Mesendoderm (in vitro differentiated cells): ENCODE measurements at regions not wholly inside any gene's neighbourhood (a gene's known extent, or its start where the extent isn't known, plus 50 kb on each side); places are given as distances from the start of the nearest gene placed in this dataset.
"Not testable (repeated sequence)": the region's sequence is repeated elsewhere in the genome, so short reads cannot be mapped to it uniquely, and the experiment has no call there.

Source experiments
- DNase-seq: peaks from one replicate; pipeline ENCODE4 v3.0.0; 2013
- H2AK5ac ChIP-seq: 2 replicates; pipeline ENCODE4 v1.6.1; 2013; ENCODE audit warnings: low read length, inconsistent platforms
- H2BK120ac ChIP-seq: 2 replicates; pipeline ENCODE4 v1.6.1; 2013; ENCODE audit warnings: low read depth, mild to moderate bottlenecking, low read length, moderate library complexity, mixed read lengths
- H2BK15ac ChIP-seq: replicated peaks from 2 replicates; pipeline ENCODE4 v1.6.1; 2013; ENCODE audit warnings: low read depth, mild to moderate bottlenecking, moderate library complexity
- H2BK5ac ChIP-seq: 2 replicates; pipeline ENCODE4 v1.6.1; 2013; ENCODE audit warnings: low read length, inconsistent platforms
- H3K18ac ChIP-seq: 2 replicates; pipeline ENCODE4 v1.6.1; 2013; ENCODE audit warnings: mild to moderate bottlenecking, low read length, mixed read lengths
- H3K23ac ChIP-seq: one replicate; pipeline ENCODE4 v1.6.1; 2013; ENCODE audit warnings: low read length
- H3K27ac ChIP-seq: 2 replicates; pipeline ENCODE4 v1.5.1; 2013; ENCODE audit warnings: low read depth, mild to moderate bottlenecking, inconsistent platforms, low read length, moderate library complexity
- H3K27me3 ChIP-seq: 2 replicates; pipeline ENCODE4 v1.6.1; 2013; ENCODE audit warnings: low read length, control low read depth, mild to moderate bottlenecking, inconsistent platforms; ENCODE audit not compliant: insufficient read depth, poor library complexity
- H3K36me3 ChIP-seq: 2 replicates; pipeline ENCODE4 v1.6.1; 2013; ENCODE audit warnings: low read length, inconsistent platforms; ENCODE audit not compliant: control insufficient read depth, insufficient read depth
- H3K4ac ChIP-seq: one replicate; pipeline ENCODE4 v1.6.1; 2013; ENCODE audit warnings: low read depth, mild to moderate bottlenecking, low read length, moderate library complexity
- H3K4me1 ChIP-seq: 2 replicates; pipeline ENCODE4 v1.6.1; 2013; ENCODE audit warnings: low read depth, low read length, inconsistent platforms; ENCODE audit not compliant: control insufficient read depth
- H3K4me2 ChIP-seq: 2 replicates; pipeline ENCODE4 v1.6.1; 2013; ENCODE audit warnings: low read length
- H3K4me3 ChIP-seq: 2 replicates; pipeline ENCODE4 v1.5.1; 2013; ENCODE audit warnings: mild to moderate bottlenecking, low read length
- H3K56ac ChIP-seq: one replicate; pipeline ENCODE4 v1.6.1; 2013; ENCODE audit warnings: low read length
- H3K79me1 ChIP-seq: 2 replicates; pipeline ENCODE4 v1.6.1; 2013; ENCODE audit warnings: low read length, inconsistent platforms
- H3K79me2 ChIP-seq: 2 replicates; pipeline ENCODE4 v1.6.1; 2013; ENCODE audit warnings: mild to moderate bottlenecking, low read length; ENCODE audit not compliant: control insufficient read depth, insufficient read depth
- H3K9ac ChIP-seq: 2 replicates; pipeline ENCODE4 v1.6.1; 2013; ENCODE audit warnings: low read length, inconsistent platforms
- H4K5ac ChIP-seq: one replicate; pipeline ENCODE4 v1.6.1; 2013; ENCODE audit warnings: low read length
- H4K8ac ChIP-seq: one replicate; pipeline ENCODE4 v1.6.1; 2013; ENCODE audit warnings: low read depth, mild to moderate bottlenecking, control low read depth, low read length, moderate library complexity
- WGBS: extraction: QIAGEN DNeasy Blood & Tissue Kit; methylation state at CpG from one replicate; pipeline ENCODE4 v1.1.7; 2013; ENCODE audit warnings: low lambda C conversion rate, missing lambda C conversion rate; ENCODE audit not compliant: insufficient coverage; ENCODE audit errors: extremely low coverage; 5-methylcytosine and 5-hydroxymethylcytosine counted together

- H2BK120ac ChIP-seq: no peak overlapping the region
- no peaks in the 10 kb centered on the region for H3K36me3 ChIP-seq
- H2BK15ac ChIP-seq: no peak overlapping the region
- H3K4me3 ChIP-seq: no peak overlapping the region
- H3K56ac ChIP-seq: no peak overlapping the region
- no peak overlapping the region for H3K9ac ChIP-seq
- H3K4me2 ChIP-seq: no peak overlapping the region
- DNase-seq: no peak
- H3K27ac ChIP-seq: no peak overlapping the region
- H4K8ac ChIP-seq: no peak overlapping the region
- H4K5ac ChIP-seq: no peak overlapping the region
- no peak overlapping the region for H2AK5ac ChIP-seq
- no peaks in the 10 kb centered on the region for H3K27me3 ChIP-seq
- H3K79me1 ChIP-seq: no peaks in the 10 kb centered on the region
- H2BK5ac ChIP-seq: no peak overlapping the region
- H3K4ac ChIP-seq: no peak overlapping the region
- H3K79me2 ChIP-seq: no peaks in the 10 kb centered on the region
- H3K23ac ChIP-seq: no peak overlapping the region
- no peak overlapping the region for H3K18ac ChIP-seq
- WGBS: no CpG with 5 or more reads among the region's 5 CpGs
- peaks cover 20% of the 10 kb centered on the region for H3K4me1 ChIP-seq
These were observed 455.9 kb upstream of the RUNX1 start for GRCh38 chr21:35504951-35505466.

GRCh38 chr21:35504277-35504676, 455.2 kb upstream of the RUNX1 start:
- Histone ChIP-seq H3K79me2 (no peaks in the 10 kb centered on the region), H3K23ac (no peak overlapping the region), H3K79me1 (no peaks in the 10 kb centered on the region), H3K18ac (no peak overlapping the region), H4K5ac (peak overlapping the region; percentile 52), H3K36me3 (no peaks in the 10 kb centered on the region), H3K4me2 (no peak overlapping the region), H2BK5ac (no peak overlapping the region), H3K9ac (no peak overlapping the region), H2AK5ac (no peak overlapping the region), H3K27me3 (no peaks in the 10 kb centered on the region), H3K4ac (no peak overlapping the region), H3K4me1 (peaks cover 20% of the 10 kb centered on the region), H2BK15ac (no peak overlapping the region), H4K8ac (no peak overlapping the region), H3K56ac (peak overlapping the region; percentile 73), H2BK120ac (no peak overlapping the region), H3K4me3 (no peak overlapping the region), H3K27ac (peak overlapping the region; percentile 67)
- WGBS: no CpG with 5 or more reads among the region's 6 CpGs
- DNase-seq: no peak

GRCh38 chr21:35503671-35504070, 454.6 kb upstream of the RUNX1 start:
- Histone ChIP-seq H3K4me3 (no peak overlapping the region), H2BK120ac (no peak overlapping the region), H3K27ac (peak overlapping the region; percentile 67), H2AK5ac (no peak overlapping the region), H3K4me2 (no peak overlapping the region), H2BK5ac (peak overlapping the region; percentile 81), H4K8ac (no peak overlapping the region), H3K23ac (no peak overlapping the region), H3K4ac (no peak overlapping the region), H3K36me3 (no peaks in the 10 kb centered on the region), H3K79me2 (no peaks in the 10 kb centered on the region), H3K27me3 (no peaks in the 10 kb centered on the region), H3K18ac (no peak overlapping the region), H3K9ac (peak overlapping the region; percentile 31), H2BK15ac (no peak overlapping the region), H3K56ac (peak overlapping the region; percentile 73), H4K5ac (peak overlapping the region; percentile 36), H3K79me1 (no peaks in the 10 kb centered on the region), H3K4me1 (peaks cover 18% of the 10 kb centered on the region)
- no CpG with 5 or more reads among the region's 5 CpGs for WGBS
- peak; percentile 91 for DNase-seq

GRCh38 chr21:35502821-35503220, 453.7 kb upstream of the RUNX1 start:
- Histone ChIP-seq H2BK120ac (no peak overlapping the region), H3K9ac (no peak overlapping the region), H3K79me1 (no peaks in the 10 kb centered on the region), H3K27me3 (no peaks in the 10 kb centered on the region), H3K79me2 (no peaks in the 10 kb centered on the region), H3K27ac (no peak overlapping the region), H2AK5ac (no peak overlapping the region), H2BK5ac (no peak overlapping the region), H3K4me1 (peaks cover 15% of the 10 kb centered on the region), H4K5ac (no peak overlapping the region), H3K4me3 (no peak overlapping the region), H3K56ac (no peak overlapping the region), H3K23ac (no peak overlapping the region), H2BK15ac (no peak overlapping the region), H3K18ac (no peak overlapping the region), H3K4ac (no peak overlapping the region), H3K4me2 (no peak overlapping the region), H4K8ac (no peak overlapping the region), H3K36me3 (no peaks in the 10 kb centered on the region)
- WGBS: no CpG with 5 or more reads among the region's 5 CpGs
- no peak for DNase-seq

GRCh38 chr21:35497522-35497921, 448.4 kb upstream of the RUNX1 start:
- H3K4me1 ChIP-seq, H3K79me1 ChIP-seq, H2BK120ac ChIP-seq, H3K36me3 ChIP-seq, H3K23ac ChIP-seq, H3K18ac ChIP-seq, H3K56ac ChIP-seq, DNase-seq, H2BK5ac ChIP-seq, H3K4me3 ChIP-seq, H3K4ac ChIP-seq, H2BK15ac ChIP-seq, H4K8ac ChIP-seq, H3K4me2 ChIP-seq, H3K27ac ChIP-seq, H3K9ac ChIP-seq, H3K27me3 ChIP-seq, H4K5ac ChIP-seq, H3K79me2 ChIP-seq, H2AK5ac ChIP-seq: not testable (repeated sequence)
- WGBS: no CpG with 5 or more reads among the region's 7 CpGs
